HG03460 (cell line): ENCODE measurements at regions not wholly inside any gene's neighbourhood (a gene's known extent, or its start where the extent isn't known, plus 50 kb on each side); places are given as distances from the start of the nearest gene placed in this dataset.

Experiments used
- ATAC-seq: cut with Tn5 transposase; IDR thresholded peaks from one replicate; pipeline ENCODE4 v1.9.1; 2021; ENCODE audit not compliant: unreplicated experiment

DNA sequence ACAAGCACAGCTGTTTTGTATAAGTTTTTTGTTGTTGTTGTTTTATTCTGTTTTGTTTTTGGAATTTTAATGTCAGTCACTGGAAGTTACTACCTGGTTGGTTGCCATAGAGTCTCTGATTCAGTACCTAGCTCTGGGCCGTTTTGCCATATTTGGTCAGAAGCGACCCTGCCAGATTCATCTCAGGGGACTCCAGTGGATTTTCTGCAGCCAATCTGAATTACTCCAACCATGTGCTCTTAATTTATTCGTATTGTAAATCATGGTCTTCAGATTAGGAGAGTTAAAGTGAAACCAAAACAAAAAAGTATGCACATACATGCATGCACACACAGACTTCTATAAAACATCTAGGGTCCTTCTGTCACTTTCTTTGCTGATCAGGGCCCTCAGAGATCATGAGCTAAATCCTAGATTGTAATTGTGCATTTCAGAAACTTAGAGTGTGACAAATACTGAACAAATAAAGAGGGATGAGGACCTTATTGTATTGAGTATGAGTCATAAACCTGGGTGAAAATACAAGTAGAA lies 317.4 kb upstream of the UBE2E3 start:
- no peak for ATAC-seq

DNA sequence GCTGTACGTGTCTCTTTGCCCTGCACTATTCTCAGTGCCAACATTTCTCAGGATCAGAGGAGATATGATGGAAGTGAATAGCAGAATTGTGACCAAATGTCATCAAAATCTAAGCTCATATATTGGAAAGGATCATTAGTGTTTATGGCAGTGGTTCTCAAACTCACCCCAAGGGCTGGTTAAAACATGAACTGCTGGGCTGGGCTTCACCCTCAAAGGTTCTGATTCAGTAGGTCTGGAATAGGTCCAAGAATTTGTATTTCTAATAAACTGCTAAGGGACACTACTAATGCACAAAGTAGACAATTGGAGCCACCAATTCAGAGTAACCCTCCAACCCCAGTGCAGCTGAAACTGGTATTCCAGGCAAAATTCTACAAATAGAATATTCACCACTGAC lies 317.9 kb upstream of the UBE2E3 start:
- ATAC-seq, result no peak

DNA sequence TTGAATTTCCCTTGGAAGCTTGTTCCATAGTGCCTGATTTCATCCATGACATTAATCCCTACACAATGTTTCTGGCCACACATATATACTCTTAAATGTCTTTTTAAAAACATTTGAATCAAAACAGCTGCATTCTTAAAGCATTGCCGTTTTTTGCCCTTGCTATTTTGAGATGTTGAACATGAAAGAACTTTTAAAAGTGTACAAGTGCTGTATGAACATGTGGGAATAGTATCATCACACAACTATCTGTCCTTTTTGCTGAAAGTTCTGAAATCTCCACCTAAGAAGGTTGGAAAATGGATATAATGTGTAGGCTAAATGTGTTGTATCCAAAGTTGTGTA lies 318.7 kb upstream of the UBE2E3 start:
- ATAC-seq, result no peak

DNA sequence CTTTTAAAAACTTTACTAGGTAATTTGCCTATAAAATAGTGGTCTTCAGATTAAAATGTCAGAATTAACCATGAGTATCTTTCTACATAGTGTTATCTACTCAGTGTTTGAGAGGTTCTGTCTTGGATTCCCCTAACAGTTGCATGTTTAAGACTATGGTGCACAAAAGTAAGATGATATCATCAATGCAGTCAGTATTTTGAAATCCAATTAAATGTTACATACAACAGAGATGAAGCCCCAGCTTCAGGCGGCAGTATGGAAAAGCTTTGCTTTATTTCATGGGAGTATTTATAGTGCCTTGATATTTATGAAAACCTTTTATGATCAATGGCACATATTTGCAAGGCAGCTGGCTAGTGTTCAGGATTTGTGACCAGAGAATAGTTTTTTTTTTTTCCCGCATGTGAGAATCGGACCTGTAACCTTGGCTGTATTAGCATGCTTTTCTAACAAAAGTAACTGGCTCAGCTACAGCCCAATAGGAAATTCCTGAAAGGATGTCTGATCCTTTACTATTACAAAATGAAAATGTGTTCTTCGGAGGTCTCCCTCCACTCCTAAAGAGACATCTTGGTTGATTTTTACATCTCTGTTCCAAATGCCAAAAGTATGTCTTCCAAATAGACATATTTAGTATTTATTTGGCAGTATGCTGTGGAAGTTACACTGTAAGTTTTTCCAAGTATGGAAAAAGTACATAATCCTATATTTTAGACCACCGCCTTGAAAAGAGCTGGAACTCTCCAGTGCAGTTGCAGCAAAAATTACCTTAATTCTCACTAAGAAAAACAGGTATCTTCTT lies 319.3 kb upstream of the UBE2E3 start:
- ATAC-seq, result no peak

DNA sequence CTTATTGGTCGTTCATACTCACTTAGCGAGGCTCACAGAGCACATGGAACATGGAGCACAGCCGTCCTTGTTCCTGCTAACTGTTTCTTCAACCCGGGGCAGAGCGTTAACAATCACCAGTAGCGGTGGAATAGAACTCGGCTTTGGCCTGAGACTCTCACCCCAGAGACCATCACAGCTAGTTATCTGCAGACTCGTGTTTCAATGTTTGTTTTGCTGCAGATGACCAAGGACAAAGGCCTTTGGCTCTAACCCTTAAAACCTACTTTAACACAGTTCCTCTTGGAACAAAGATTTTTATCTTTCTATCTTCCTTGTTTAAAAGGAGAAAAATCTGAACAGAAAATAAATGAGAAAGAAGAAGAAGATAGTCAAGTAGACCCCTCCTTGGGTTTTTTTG lies 320.2 kb upstream of the UBE2E3 start:
- ATAC-seq, result no peak

DNA sequence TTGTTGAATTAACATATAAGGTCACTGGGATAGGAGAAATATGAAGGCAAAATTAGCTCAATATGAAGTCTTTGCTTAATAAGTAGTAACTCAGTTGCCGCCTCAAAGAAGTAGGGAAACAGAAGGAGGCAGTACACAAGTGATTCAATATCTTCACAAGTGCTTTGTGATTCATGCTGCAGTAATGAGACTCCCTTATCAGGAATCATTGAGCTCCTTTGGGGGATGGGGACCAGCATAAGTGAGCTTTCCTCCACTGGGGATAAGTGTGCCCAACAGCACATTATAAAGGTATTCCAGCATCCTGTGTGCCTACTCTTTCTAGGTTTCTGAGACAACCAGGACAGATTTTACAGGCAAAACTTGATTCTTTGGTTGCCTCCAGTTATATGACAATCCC lies 323.4 kb upstream of the UBE2E3 start:
- ATAC-seq, result no peak

DNA sequence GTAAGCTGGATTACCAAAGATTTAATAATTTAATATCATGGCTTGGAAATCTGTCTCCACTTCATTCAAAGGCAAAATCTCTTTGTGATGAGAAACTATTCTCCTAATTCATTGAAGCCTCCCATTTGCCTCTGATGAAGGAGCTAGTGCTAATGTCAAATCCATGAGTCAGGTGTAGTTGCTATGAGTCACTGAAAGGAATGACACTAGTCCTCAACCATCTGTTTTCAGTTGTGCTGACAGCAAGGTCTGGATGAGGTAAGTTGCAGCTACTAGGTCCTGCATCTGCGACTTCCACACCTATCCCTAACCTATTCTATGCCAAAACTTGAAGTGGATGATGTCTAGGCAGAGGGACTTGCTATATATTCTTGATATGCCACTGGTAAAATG lies 324.0 kb upstream of the UBE2E3 start:
- ATAC-seq, result no peak

DNA sequence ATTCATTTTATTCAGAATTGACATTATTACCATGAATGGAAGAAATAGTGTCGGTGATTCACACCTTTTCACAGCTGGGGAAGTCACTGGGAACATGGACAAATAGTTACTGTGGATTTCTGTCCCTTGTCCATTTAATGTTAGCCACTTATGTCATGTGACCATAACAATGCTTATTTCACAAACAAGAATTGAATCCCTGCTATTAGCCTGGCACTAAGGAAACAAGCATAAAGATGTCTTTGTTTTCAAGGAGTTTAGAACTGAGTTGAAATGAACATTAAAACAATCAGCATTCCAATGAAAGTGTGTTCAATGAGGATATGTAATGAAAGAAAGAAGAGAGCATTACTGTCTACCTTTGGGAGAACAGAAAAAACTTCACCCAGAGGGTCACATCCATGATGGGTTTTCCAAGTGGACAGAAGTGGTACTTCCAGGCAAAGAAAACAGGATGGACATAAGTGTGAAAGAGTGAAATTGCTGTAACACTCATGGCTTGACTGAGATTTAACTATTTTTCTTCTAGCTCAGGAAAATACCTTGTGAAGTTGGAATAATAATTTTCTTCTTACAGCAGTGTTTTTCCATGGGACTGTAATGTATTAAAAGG lies 324.5 kb upstream of the UBE2E3 start:
- no peak for ATAC-seq

DNA sequence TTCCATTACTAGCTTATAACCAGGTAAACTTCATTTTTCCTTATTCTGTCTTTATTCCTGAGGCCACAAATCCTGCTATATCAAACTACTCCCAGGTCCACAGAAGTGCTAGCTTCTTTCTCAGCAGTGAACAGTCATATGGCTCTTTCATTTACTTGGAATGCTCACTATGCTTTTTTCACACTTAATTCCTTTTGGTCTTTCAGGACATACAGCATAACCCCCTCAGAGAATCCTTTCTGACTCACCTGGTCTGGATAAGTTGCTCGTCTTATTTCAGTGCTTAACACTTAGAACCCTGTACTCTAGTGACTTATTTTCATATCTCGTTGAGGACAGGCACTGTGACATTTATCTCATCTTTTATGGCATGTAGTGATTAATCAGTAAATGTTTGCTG lies 325.0 kb upstream of the UBE2E3 start:
- ATAC-seq, result no peak

DNA sequence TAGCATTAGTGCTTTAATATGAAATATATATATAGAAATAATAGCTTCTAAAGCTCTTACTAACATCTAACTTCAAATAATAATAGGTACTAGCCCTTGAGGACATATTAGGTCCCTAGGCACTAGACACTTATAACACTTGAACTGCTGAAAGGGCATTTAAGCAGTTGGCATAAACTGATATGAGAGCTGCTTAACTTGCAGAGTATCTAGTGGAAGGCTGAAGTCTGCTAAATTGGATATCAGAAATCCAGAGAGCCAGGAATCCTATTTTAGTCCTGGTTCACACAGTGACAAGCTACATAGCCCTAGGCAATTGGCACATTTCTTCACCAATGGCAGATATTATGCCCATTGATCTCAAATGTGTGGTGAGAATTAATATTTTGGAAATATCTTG lies 326.9 kb upstream of the UBE2E3 start:
- ATAC-seq, result no peak

DNA sequence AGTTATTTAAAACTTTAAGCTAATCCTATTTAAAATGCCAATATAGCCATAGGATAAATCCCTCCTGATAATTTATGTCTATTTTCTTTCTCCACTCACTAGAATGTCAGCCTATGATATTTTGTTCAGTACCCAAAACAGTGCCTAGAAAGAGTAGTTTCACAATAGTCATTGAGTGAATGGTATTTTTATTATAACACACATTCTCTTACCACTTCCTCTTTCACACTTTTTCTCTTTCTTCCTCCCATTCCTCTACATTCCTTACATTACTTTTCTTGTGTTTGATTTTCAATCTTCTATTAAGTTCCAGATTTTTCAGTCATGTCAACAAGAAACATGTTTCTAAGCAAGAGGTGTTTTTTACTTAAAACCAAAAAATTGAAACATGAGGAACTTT lies 327.6 kb upstream of the UBE2E3 start:
- no peak for ATAC-seq

DNA sequence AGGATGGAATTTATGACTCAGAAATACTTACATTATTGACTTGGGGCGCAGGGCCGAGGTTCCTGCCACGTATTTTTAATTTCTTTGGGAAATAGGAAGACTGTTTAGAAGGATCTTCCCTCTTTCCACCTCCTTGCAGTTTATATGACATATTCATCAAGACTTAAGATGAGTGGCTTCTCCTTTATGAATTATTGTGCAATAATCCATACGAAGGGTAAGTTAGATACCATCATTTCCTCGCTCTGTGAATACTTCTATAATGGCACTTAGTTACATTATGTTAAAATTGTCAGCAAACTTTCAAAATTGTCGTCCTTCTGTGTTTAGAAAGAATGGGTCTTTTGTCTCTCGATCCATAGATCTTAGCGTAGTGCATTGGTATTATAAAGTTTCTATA lies 328.8 kb upstream of the UBE2E3 start:
- ATAC-seq, result no peak

DNA sequence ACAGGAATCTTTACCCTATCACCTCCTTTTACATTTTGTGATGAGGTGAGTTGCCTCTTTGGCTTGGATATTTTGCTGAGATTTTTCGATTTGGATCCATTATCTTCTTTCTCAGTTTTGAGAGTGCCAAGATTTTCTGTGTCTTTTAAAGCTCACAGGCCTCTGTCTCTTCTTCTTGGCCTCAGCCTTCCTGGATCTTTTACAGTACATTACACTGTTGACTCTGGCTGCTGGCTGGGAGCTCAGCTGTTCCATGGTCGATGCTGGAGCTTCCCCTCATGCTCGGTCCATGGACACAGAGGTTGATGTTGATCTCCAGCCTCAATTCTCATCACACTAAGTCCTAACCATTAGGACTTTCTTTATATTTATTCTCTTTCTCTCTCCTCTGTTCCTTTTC lies 332.8 kb upstream of the UBE2E3 start:
- ATAC-seq, result no peak

DNA sequence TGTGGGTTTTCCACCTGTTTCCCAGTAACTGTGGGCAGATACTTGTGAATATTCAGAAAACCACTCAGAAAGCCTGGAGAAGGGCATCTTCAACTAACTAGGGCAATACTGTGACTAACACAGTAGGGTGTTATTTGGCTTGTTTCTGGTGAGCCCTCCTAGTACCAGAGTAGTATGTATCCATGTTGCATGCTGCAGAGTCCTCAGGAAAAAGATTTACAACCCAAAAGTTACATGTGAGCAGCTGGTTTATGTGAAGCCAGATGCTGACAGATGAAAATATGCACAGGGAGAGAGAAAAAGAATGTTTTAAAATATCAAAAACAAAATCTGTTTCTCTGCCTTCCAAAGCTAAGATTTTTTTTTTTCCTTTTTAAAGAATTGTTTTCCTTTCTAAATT lies 333.2 kb upstream of the UBE2E3 start:
- no peak for ATAC-seq

DNA sequence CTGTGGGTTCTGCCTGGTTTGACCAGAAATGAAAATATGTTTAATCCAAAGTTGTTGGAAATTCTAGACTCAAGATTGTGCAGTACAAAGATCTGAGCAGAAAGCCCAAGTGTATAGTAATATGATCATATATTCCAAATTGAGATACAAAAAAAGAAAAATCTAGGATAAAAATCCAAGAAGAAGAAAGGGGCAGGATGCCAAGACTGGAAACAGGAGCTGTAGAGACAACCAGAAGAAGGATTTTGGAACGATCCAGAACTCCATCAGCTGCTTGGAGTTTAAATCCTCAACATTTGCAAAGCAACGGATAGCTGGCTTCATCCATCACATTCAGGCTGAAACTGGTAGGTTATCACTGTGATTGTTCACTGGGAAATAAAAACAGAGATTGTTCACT lies 333.6 kb upstream of the UBE2E3 start:
- no peak for ATAC-seq

DNA sequence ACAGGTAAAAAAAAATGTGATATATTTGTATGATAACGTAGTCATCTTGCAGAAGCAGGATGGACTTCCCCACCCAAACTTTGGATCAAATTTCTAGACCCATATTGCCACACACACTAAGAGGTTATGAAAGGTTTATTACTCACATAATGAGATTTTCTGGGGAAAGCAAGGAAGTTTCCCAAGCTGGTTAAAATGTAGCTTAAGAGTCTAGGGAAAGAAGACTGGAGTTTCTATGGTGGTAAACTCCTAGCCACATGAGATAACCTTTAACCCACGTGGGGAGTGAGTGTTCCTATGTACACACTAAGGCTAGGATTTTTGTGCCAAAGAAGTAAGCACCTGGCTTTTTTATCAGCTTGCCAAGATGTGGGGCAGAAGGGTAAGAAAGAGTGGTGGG lies 335.7 kb upstream of the UBE2E3 start:
- no peak for ATAC-seq

DNA sequence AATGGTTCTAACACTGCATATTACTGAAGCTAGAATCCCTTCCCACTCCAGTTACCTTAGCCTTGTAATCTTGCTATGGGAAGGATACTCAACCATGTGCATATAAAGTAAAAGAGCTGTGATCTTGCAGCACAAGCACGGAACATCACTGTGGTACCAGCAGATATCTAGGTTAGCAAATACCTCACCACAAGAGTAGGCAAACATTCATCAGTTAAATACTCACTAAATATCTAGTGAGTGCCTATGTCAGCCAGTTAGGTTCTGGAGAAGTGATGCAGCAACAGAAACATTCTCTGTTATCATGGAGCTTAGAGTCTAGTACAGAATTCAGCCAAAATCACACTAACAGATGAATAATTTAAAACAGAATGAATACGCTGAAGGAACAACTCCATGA lies 349.6 kb upstream of the UBE2E3 start:
- ATAC-seq, result no peak

DNA sequence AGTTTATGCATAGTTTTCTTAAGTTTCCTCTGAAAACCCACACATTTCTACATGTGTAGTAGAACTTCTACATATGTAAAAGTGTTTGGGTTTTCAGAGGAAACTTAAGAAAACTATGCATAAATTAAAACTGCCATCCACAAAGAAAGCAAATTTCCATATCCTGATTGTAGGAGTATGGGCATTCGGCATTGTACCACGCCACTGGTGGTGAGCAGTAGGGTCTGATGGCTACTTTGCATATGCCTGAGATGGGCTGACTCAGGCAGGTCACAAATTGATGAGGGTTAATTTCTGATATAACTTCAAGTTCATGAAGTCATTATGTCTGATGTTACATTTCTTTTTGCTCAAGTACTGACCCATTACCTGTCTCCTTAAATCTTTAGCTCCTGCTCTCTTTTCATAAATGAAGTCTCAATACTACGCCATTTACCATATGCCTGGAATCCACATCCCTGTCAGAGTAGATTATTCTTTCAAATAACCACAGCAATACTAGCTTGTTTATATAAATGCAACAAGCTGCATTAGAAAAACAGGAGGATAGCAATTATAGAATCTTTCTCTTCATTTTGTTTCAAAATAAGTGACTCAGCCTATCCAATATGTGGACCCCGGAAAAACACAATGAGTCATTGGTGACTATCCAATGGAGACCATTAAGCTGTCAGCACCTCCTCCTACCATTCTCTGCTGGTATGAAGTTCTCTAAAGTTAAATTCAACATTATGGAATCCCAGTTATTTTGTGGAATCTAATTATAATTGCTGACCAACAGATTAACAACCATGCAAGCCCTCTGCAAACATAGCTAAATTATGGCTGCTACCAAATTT lies 355.2 kb upstream of the UBE2E3 start:
- no peak for ATAC-seq

DNA sequence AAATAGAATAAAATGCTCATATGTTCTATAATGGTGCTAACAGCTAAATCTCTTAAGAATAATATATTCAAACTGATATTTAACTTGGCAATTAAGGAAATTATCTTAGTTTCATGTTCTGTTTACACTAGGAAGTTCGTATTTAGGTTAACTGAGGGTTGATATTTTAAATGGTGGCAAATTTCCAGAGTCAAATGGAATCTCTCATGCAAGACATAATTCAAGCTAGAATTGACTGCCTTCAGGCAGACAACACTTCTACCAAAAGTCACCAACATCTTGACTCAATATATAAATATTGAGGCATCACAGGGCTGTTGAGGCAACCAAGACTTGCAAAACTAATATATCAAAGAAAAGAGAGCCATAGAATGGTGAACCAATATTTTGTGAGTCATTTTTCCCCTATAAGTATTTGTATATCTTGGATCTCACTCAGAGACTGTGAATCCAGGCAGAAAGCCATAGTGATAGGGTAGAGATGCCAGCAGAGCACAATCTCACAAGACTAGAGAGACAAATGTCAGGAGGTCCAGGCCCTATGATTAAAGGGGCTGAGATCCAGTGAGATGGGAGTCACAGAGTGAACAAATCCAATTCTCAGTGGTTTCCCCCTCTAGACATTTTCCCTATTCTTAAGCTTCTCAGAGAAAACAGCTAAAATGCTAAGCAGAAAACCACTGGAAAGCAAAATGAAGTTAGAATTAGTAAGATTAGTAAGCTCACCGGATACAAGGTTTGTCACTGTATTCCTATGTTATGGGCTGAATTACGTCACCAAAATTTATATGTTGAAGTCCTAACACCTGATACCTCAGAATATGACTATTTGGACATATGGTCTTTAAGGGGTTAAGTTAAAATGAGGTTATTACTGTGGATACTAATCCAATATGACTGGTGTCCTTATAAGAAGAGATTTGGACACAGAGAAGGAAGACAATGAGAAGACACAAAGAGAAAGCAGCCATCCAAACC lies 358.2 kb upstream of the UBE2E3 start:
- ATAC-seq, result no peak

DNA sequence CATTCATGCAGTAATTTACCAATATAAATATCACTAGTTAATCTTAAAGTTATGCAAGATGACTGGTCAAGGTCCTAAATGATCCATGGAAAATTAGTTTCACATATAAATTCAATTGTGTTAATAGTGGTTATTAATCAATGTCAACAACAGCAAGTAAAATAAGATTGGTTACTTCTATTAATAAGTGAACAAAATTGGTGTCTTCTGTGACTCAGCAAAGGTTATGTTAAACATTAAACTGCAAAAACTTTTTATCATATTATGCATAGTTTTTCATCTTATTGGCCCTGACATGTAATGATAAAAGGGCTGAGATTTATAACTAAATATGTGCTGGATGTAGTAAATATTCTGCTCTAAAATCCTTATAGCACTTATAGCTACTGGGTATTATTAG lies 359.0 kb upstream of the UBE2E3 start:
- no peak for ATAC-seq

DNA sequence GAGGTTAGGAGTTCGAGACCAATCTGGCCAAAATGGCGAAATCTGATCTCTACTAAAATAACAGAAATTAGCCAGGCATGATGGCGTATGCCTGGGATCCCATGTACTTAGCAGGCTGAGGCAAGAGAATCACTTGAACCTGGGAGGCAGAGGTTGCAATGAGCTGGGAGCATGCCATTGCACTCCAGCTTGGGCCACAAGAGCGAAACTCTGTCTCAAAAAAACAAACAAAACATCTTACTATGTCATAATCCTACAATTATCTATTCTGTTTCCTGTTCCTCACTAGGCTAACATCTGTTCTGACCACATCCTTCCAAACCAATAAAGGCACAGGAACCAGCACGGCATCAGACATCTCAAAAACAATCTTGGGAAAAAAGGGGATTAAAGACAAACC lies 361.8 kb upstream of the UBE2E3 start:
- no peak for ATAC-seq
